ENCODE measurements at regions not wholly inside any gene's neighbourhood (a gene's known extent, or its start where the extent isn't known, plus 50 kb on each side); places are given as distances from the start of the nearest gene placed in this dataset.
"Not testable (repeated sequence)": the region's sequence is repeated elsewhere in the genome, so short reads cannot be mapped to it uniquely, and the experiment has no call there.

- DNase-seq = no peak
Observed at GRCh38 chrX:40952855-40953254, 132.4 kb upstream of the USP9X start.

DNA sequence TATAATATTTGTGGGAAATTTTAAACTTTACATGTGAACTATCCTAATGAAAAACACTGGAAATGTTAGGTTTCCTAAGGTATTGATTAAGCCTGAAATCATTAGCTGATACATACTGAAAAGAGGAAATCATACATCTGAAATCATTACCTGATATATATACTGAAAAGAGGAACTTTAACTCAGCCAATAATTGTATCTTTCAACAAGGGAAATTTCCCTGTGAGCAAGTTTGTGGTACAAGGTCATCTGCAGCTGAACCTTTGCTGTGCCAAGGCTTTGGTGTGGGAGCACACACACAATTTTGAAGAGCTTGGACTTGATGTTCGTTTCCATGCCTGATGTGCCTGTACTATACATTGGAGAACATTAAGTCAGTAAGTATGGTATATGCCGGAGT lies 131.9 kb upstream of the USP9X start:
- DNase-seq = no peak

DNA sequence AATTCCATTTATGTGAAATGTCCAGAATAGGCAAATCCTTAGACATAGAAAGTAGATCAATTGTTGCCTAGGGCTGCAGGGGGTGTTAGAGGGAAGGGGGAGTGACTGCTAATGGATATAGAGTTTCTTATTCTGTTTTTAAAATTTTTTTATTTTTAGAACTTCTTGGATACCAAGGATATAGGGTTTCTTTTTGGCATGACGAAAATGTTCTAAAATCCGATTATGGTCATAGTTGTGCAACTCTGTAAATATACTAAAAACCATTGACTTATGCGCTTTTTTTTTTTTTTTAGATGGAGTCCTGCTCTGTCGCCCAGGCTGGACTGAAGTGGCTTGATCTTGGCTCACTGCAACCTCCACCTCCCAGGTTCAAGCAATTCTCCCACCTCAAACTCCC lies 125.2 kb upstream of the USP9X start:
- no peak for DNase-seq

GRCh38 chrX:40962793-40963407 lies 122.3 kb upstream of the USP9X start:
- DNase-seq = no peak

- DNase-seq = no peak
Observed at GRCh38 chrX:40964008-40964407, 121.2 kb upstream of the USP9X start.

- no peak for DNase-seq
Observed at GRCh38 chrX:40964633-40965586, 120.3 kb upstream of the USP9X start.

DNA sequence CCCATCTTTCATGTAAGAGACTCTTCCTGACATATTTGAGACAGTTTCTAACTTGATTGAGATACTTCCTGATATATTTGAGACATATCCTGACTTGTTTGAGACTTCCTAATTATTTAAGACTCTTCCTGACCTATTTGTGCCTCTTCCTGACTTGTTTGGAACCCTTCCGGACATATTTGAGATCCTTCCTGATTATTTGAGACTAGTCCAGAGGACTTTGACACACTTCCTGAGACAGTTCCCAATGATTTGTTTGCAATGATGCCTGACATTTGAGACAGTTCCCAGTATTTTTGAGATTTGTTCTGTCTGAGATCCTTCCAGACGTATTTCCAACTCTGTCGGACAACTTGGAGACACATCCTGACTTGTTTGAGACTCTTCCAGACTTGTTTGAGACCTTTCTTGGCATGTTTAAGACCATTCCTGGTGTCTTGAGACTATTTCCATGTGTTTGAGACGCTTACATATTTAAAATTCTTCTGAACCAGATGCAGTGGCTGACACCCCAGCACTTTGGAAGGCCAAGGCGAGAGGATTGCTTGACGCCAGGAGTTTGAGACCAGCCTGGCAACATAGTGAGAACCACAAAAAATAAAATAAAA lies 118.9 kb upstream of the USP9X start:
- no peak for DNase-seq

- no peak for DNase-seq
Observed at GRCh38 chrX:40968180-40968579, 117.1 kb upstream of the USP9X start.

DNA sequence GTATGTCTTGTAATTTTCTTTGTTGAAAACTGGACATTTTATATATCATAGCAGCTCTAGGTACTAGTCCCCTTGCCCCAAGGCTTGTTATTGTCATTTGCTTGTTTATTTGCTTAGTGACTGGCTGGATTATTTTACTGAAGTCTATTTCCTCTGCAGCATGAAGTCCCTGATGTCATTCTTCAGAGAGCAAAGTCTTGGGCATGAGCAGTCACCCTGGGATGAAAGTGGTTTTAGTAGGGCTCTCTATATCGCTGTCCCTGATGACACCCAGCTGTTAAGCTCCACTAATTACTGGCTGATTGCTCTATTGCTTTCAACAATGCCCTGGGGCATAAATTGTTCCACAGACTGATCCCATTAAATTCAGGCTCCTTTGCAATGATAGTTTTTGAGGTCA lies 113.5 kb upstream of the USP9X start:
- DNase-seq = no peak

- DNase-seq = no peak
Observed at GRCh38 chrX:40973619-40974018, 111.6 kb upstream of the USP9X start.

DNA sequence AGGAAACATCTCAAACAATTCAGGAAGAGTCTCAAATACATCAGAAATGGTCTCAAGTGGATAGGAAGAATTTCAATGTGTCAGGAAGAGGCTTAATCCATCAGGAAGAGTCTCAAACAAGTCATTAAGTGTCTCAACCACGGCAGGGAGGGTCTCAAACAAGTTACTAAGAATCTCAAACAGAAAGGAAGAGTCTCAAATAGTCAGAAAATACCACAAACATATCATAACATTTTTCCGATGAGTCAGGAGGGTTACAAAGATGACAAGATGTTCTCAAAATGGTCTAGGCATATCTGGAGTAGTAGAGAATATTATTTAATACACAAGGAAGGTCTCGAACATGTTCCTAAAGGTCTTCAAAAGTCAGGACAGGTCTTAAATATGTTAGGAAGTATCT lies 109.3 kb upstream of the USP9X start:
- no peak for DNase-seq

DNA sequence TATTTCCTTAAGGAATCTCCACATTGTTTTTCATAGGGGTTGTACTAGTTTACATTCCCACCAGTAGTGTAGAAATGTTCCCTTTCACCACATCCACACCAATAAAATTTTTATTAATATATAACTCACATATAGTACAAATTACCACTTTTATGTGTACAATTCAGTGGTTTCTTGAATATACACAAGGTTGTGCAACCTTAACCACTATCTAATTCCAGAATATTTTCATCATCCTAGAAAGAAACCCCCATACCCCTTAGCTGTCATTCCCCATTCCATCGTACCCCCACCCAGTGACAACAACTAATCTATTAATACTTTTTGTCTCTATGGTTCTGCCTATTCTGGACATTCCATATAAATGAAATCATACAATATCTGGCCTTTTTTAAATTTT lies 108.3 kb upstream of the USP9X start:
- DNase-seq = no peak

- DNase-seq = no peak
Observed at GRCh38 chrX:40984962-40985361, 100.3 kb upstream of the USP9X start.

DNA sequence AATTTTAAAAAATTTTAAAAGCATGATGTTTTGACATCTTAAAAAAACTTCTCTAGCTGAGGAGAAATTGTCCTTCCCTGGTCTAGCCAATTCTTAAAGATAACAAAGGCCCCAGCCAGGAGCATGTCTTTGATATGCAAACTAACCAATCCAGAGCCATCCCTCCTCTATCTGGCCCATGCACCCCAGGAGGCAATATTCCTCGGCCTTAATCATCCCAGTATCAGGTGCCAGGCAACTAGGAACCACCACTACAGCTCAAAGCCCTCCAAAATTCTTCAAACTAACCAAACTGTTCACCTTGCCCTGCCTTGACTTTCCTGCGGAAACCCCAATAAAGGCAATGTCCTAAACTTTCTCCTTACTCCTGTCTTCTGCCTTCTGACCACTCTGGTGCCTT lies 97.8 kb upstream of the USP9X start:
- DNase-seq = no peak

DNA sequence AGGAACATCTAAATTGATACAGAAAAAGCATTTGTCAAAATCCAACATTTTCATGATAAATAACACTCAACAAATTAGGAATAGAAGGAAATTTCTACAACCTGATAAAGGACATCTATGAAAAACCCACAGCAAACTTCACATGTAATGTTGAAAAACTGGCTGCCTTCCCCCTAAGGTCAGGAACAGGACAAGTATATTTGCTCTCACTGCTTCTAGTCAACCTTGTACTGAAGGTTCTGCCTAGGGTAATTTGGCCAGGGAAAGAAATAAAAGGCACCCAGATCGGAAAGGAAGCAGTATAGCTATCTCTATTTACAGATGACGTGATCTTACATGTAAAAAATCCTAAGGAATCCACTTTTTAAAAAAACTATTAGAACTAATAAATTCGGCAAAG lies 97.1 kb upstream of the USP9X start:
- DNase-seq = no peak

GRCh38 chrX:40993395-40993794 lies 91.8 kb upstream of the USP9X start:
- not testable (repeated sequence) for DNase-seq

- no peak for DNase-seq
Observed at GRCh38 chrX:40996886-40997530, 88.2 kb upstream of the USP9X start.

- DNase-seq = no peak
Observed at GRCh38 chrX:40998123-40998522, 87.1 kb upstream of the USP9X start.

- no peak for DNase-seq
Observed at GRCh38 chrX:41001327-41001726, 83.9 kb upstream of the USP9X start.

DNA sequence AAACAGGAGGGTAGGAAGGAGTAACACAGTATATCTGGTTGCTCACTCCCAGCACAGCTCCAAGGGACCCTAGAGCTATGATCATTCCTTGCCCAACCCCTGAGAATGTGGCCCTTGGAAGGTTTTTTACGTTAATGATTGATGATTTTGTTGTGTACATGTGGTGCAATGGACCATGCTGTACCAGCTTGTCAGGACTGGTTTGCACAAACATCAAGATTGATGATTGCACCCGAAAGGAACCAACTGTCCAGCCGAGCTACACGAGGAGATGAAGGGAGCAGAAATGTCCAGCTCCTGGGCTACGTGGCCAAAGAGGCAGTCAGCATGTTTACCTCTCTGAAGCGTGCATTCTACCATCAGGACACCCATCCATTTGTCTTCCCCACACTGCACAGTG lies 83.2 kb upstream of the USP9X start:
- no peak for DNase-seq

GRCh38 chrX:41003506-41004270 lies 81.6 kb upstream of the USP9X start:
- no peak for DNase-seq

- no peak for DNase-seq
Observed at GRCh38 chrX:41005445-41005992, 79.7 kb upstream of the USP9X start.
